OCI-LY7 (cell line): ENCODE measurements at regions not wholly inside any gene's neighbourhood (a gene's known extent, or its start where the extent isn't known, plus 50 kb on each side); places are given as distances from the start of the nearest gene placed in this dataset.

Experiments used
- BruUV-seq: library from RNA; stranded (reverse); fragments of 400-500 nt; replicated peaks from 2 replicates; lab custom pipeline; 2021; lab: Mats Ljungman, UMichigan
- CTCF ChIA-PET: fragments of 300-600 bp; sonication (Branson Sonifier 250); formaldehyde crosslinking; loops from one replicate; lab custom pipeline; 2022; ENCODE audit warnings: antibody characterized with exemption; ENCODE audit not compliant: unreplicated experiment; lab: Charles Lee
- POLR2A ChIA-PET: fragments of 300-600 bp; sonication (Branson Sonifier 250); formaldehyde crosslinking; loops from one replicate; lab custom pipeline; 2022; ENCODE audit warnings: antibody characterized with exemption; lab: Charles Lee
- DNase-seq: peaks from one replicate; pipeline ENCODE4 v3.0.0-alpha.2; 2015; ENCODE audit warnings: low spot score
- H2AFZ ChIP-seq: fragments of 200-600 bp; sonication (generic), shearing (Covaris generic); 2 replicates; pipeline ENCODE4 v1.6.1; 2014; ENCODE audit warnings: mild to moderate bottlenecking, antibody characterized with exemption, low read length, moderate library complexity
- H3K27ac ChIP-seq: fragments of 200-600 bp; sonication (generic); 2 replicates; pipeline ENCODE4 v1.5.1; 2014; ENCODE audit warnings: mixed run types, low read depth, mild to moderate bottlenecking, moderate library complexity, low read length, inconsistent platforms; ENCODE audit not compliant: poor library complexity, severe bottlenecking
- H3K36me3 ChIP-seq: fragments of 200-600 bp; sonication (generic); 2 replicates; pipeline ENCODE4 v1.6.1; 2014; ENCODE audit warnings: mild to moderate bottlenecking, antibody characterized with exemption, low read length, moderate library complexity, mixed read lengths; ENCODE audit not compliant: insufficient read depth
- H3K4me1 ChIP-seq: fragments of 200-600 bp; sonication (generic); 2 replicates; pipeline ENCODE4 v1.5.1; 2014; ENCODE audit warnings: mild to moderate bottlenecking, low read length; ENCODE audit not compliant: insufficient read depth, poor library complexity, severe bottlenecking
- H3K4me2 ChIP-seq: fragments of 200-600 bp; sonication (generic); 2 replicates; pipeline ENCODE4 v1.6.1; 2014; ENCODE audit warnings: mild to moderate bottlenecking, low read length
- H3K4me3 ChIP-seq: fragments of 200-600 bp; sonication (generic); 2 replicates; pipeline ENCODE4 v1.5.1; 2014; ENCODE audit warnings: mild to moderate bottlenecking, low read depth, low read length; ENCODE audit not compliant: poor library complexity, severe bottlenecking
- H3K79me2 ChIP-seq: fragments of 200-600 bp; sonication (generic); 2 replicates; pipeline ENCODE4 v1.6.1; 2016; ENCODE audit warnings: low read depth, mild to moderate bottlenecking, low read length, moderate library complexity, mixed read lengths; ENCODE audit not compliant: insufficient read depth
- H3K9me2 ChIP-seq: fragments of 200-600 bp; sonication (generic); 2 replicates; pipeline ENCODE4 v1.6.1; 2016; ENCODE audit warnings: mild to moderate bottlenecking, low read length, mixed read lengths; ENCODE audit not compliant: insufficient read depth
- H3K9me3 ChIP-seq: fragments of 200-600 bp; sonication (generic); 2 replicates; pipeline ENCODE4 v1.6.1; 2014; ENCODE audit warnings: mild to moderate bottlenecking, mixed run types, low read length, mixed read lengths
- H4K20me1 ChIP-seq: fragments of 200-600 bp; sonication (generic); 2 replicates; pipeline ENCODE4 v1.6.1; 2014; ENCODE audit warnings: mild to moderate bottlenecking, antibody characterized with exemption, low read length, moderate library complexity, mixed read lengths; ENCODE audit not compliant: insufficient read depth
- EZH2phosphoT487 ChIP-seq: fragments of 200-600 bp; sonication (generic); IDR thresholded peaks from 2 replicates; pipeline ENCODE4 v1.6.1; 2018; ENCODE audit warnings: low read depth, borderline replicate concordance, mild to moderate bottlenecking, mixed run types, antibody characterized with exemption, low read length, moderate library complexity, mixed read lengths
- intact Hi-C: fragments of 100-400 bp; cut with micrococcal nuclease; formaldehyde crosslinking; loops from one replicate; pipeline ENCODE4 v1.10.0; 2022; ENCODE audit not compliant: unreplicated experiment
- TF ChIP-seq, protein P1 (sequence below): fragments of 200-600 bp; sonication (generic); conservative IDR thresholded peaks from 2 replicates; pipeline ENCODE4 v1.5.1; 2014; ENCODE audit warnings: mild to moderate bottlenecking, antibody characterized with exemption, low read length, moderate library complexity, mixed read lengths

DNA sequence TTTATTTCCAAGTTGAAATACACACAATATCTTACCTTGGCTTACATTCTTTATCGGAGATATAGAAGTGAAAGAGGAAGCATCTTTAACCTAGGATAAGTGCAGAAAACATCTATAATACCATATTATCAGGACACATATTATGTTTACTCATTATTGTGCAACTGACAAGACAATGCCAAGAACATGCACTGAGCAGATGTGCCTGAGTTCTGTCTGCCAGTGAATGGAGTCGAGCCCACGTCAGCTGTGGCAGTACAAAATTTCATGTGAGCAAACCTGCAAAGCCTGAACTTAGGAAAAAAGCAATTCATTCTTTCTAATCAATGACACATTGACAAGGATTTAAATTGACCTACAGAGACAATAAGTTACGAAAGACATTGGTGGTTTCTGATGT is 154.4 kb downstream of the AXIN2 start:
- POLR2A ChIA-PET, result interaction anchor here (0.6 kb wide), 1 partner anchor 152 kb away, joined by 4 read pairs; no protein-coding TSS in a partner anchor
- Histone ChIP-seq H2AFZ (no peak overlapping the region), H3K9me2 (no peaks in the 10 kb centered on the region), H3K4me1 (no peaks in the 10 kb centered on the region), H3K27ac (no peak overlapping the region), H3K36me3 (no peaks in the 10 kb centered on the region), H4K20me1 (no peaks in the 10 kb centered on the region), H3K79me2 (no peaks in the 10 kb centered on the region), H3K4me3 (no peak overlapping the region), H3K4me2 (no peak overlapping the region), H3K9me3 (no peaks in the 10 kb centered on the region)
- no peak for DNase-seq
- BruUV-seq, result no TSS peak
- no peak for TF ChIP-seq EZH2phosphoT487
- TF ChIP-seq, protein P1, sequence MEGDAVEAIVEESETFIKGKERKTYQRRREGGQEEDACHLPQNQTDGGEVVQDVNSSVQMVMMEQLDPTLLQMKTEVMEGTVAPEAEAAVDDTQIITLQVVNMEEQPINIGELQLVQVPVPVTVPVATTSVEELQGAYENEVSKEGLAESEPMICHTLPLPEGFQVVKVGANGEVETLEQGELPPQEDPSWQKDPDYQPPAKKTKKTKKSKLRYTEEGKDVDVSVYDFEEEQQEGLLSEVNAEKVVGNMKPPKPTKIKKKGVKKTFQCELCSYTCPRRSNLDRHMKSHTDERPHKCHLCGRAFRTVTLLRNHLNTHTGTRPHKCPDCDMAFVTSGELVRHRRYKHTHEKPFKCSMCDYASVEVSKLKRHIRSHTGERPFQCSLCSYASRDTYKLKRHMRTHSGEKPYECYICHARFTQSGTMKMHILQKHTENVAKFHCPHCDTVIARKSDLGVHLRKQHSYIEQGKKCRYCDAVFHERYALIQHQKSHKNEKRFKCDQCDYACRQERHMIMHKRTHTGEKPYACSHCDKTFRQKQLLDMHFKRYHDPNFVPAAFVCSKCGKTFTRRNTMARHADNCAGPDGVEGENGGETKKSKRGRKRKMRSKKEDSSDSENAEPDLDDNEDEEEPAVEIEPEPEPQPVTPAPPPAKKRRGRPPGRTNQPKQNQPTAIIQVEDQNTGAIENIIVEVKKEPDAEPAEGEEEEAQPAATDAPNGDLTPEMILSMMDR, result no peak
- intact Hi-C loops, result no loop called here
- CTCF ChIA-PET, result no interaction called here

DNA sequence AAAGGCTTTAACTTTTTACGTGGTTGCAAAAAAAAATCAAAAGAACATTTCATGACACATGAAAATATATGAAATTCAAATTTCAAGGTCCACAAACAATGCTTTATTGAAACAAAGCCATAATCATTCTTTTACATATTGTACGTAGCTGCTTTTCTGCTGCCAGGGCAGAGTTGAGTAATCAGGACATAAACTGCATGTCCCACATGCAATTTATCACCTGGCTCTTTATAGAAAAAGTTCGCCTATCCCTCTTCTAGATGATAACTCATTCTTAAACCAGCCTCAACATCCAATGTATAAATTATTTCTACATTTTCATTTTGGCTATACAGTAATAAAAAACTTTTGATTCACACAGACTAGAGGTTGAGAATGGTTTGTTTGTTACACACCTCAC is 154.9 kb downstream of the AXIN2 start:
- BruUV-seq, result no TSS peak
- CTCF ChIA-PET, result no interaction called here
- no peaks in the 10 kb centered on the region for H3K4me1 ChIP-seq
- DNase-seq, result no peak
- no peak overlapping the region for H2AFZ ChIP-seq
- no peaks in the 10 kb centered on the region for H3K36me3 ChIP-seq
- no peak overlapping the region for H3K27ac ChIP-seq
- intact Hi-C loops, result no loop called here
- POLR2A ChIA-PET, result no interaction called here
- TF ChIP-seq, protein P1, result no peak
- TF ChIP-seq EZH2phosphoT487, result no peak
- H3K4me2 ChIP-seq, result no peak overlapping the region
- no peaks in the 10 kb centered on the region for H3K79me2 ChIP-seq
- H3K9me3 ChIP-seq, result no peaks in the 10 kb centered on the region
- no peaks in the 10 kb centered on the region for H4K20me1 ChIP-seq
- no peaks in the 10 kb centered on the region for H3K9me2 ChIP-seq
- H3K4me3 ChIP-seq, result no peak overlapping the region

DNA sequence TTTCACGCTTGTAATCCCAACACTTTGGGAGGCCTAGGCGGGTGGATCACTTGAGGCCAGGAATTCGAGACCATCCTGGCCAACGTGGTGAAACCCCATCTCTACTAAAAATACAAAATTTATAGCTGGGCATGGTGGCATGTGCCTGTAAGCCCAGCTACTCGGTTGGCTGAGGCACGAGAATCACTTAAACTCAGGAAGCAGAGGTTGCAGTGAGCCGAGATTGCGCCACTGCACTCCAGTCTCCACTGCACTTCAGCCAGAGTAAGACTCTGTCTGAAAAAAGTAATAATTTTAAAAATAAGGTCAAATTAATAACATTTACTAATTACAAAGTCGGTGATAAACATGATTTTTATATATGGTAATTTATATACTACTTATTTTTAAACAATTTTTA is 155.9 kb downstream of the AXIN2 start:
- Histone ChIP-seq H2AFZ (no peak overlapping the region), H3K4me2 (no peak overlapping the region), H3K9me3 (no peaks in the 10 kb centered on the region), H3K9me2 (no peaks in the 10 kb centered on the region), H3K4me3 (no peak overlapping the region), H4K20me1 (no peaks in the 10 kb centered on the region), H3K4me1 (no peaks in the 10 kb centered on the region), H3K27ac (no peak overlapping the region), H3K79me2 (no peaks in the 10 kb centered on the region), H3K36me3 (no peaks in the 10 kb centered on the region)
- intact Hi-C loops, result no loop called here
- ChIA-PET POLR2A (no interaction called here), CTCF (no interaction called here)
- no peak for DNase-seq
- no peak for TF ChIP-seq EZH2phosphoT487
- TF ChIP-seq, protein P1, result no peak
- no TSS peak for BruUV-seq
